ENCODE measurements at regions not wholly inside any gene's neighbourhood (a gene's known extent, or its start where the extent isn't known, plus 50 kb on each side); places are given as distances from the start of the nearest gene placed in this dataset.

- no peak for TF ChIP-seq CTCF (IDR thresholded peaks at IDR 0.05; ENCODE audit: low read depth, low read length, missing control alignments)
- no peak for DNase-seq (ENCODE audit: low read depth)
- in situ Hi-C loops (cut with HindIII; ENCODE audit: low sequenced_read_pairs), result no loop called here
- H3K4me3 ChIP-seq (ENCODE audit: low read depth, low read length), result no peak overlapping the region
These were observed 58.8 kb upstream of the TOX2 start for GRCh38 chr20:43855803-43856202.

DNA sequence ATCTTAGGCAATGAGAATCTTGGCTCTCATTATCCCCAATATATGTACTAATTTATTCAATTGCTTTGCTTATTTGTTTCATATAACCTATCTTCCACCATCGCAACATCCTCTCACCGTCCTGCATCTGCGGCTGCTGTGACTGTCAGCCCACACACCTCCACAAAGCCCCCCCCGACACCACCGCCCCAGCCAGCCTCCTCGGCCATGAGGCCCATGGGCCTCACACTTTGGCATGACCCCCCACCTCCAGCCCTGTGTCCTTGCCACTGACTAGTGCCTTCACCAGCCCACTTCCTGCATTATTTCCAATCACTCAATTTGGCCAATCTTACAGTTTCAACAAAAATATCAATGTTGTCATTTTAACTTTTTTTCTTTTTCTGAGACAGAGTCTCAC lies 60.7 kb upstream of the TOX2 start:
- DNase-seq (ENCODE audit: low read depth), result no peak
- no peak for TF ChIP-seq CTCF (IDR thresholded peaks at IDR 0.05; ENCODE audit: low read depth, low read length, missing control alignments)
- in situ Hi-C loops (cut with HindIII; ENCODE audit: low sequenced_read_pairs), result no loop called here
- H3K4me3 ChIP-seq (ENCODE audit: low read depth, low read length), result no peak overlapping the region

- in situ Hi-C loops (cut with HindIII; ENCODE audit: low sequenced_read_pairs), result no loop called here
These were observed 61.4 kb upstream of the TOX2 start for GRCh38 chr20:43853174-43853803.

GRCh38 chr20:43849496-43850186 lies 65.0 kb upstream of the TOX2 start:
- in situ Hi-C loops (cut with HindIII; ENCODE audit: low sequenced_read_pairs), result loop anchor here (5.0 kb wide), 1 partner anchor 37 kb away; no protein-coding TSS in a partner anchor
- TF ChIP-seq CTCF (IDR thresholded peaks at IDR 0.05; ENCODE audit: low read depth, low read length, missing control alignments), result no peak
- no peak for DNase-seq (ENCODE audit: low read depth)
- no peak overlapping the region for H3K4me3 ChIP-seq (ENCODE audit: low read depth, low read length)

More at GRCh38 chr20:43853174-43853803, 61.4 kb upstream of the TOX2 start:
- H3K4me3 ChIP-seq (ENCODE audit: low read depth, low read length), result no peak overlapping the region
- no peak for TF ChIP-seq CTCF (IDR thresholded peaks at IDR 0.05; ENCODE audit: low read depth, low read length, missing control alignments)
- no peak for DNase-seq (ENCODE audit: low read depth)

GRCh38 chr20:43846516-43846905 lies 68.1 kb upstream of the TOX2 start:
- H3K4me3 ChIP-seq (ENCODE audit: low read depth, low read length), result no peak overlapping the region
- in situ Hi-C loops (cut with HindIII; ENCODE audit: low sequenced_read_pairs), result loop anchor here (5.0 kb wide), 1 partner anchor 34 kb away; no protein-coding TSS in a partner anchor
- no peak for DNase-seq (ENCODE audit: low read depth)
- TF ChIP-seq CTCF (IDR thresholded peaks at IDR 0.05; ENCODE audit: low read depth, low read length, missing control alignments), result no peak

GRCh38 chr20:43844778-43845614 lies 69.7 kb upstream of the TOX2 start:
- peak; percentile 94 for DNase-seq (ENCODE audit: low read depth)
- peak; percentile 56 for TF ChIP-seq CTCF (IDR thresholded peaks at IDR 0.05; ENCODE audit: low read depth, low read length, missing control alignments)
- in situ Hi-C loops (cut with HindIII; ENCODE audit: low sequenced_read_pairs), result loop anchor here (5.0 kb wide), 1 partner anchor 33 kb away; no protein-coding TSS in a partner anchor
- no peak overlapping the region for H3K4me3 ChIP-seq (ENCODE audit: low read depth, low read length)
